GM19238 (cell line): ENCODE measurements at regions not wholly inside any gene's neighbourhood (a gene's known extent, or its start where the extent isn't known, plus 50 kb on each side); places are given as distances from the start of the nearest gene placed in this dataset.
"Not testable (repeated sequence)": the region's sequence is repeated elsewhere in the genome, so short reads cannot be mapped to it uniquely, and the experiment has no call there.

ENCODE experiments used
- DNase-seq: peaks from one replicate; pipeline ENCODE4 v3.0.0; 2011; ENCODE audit warnings: low spot score; ENCODE audit not compliant: insufficient read length

DNA sequence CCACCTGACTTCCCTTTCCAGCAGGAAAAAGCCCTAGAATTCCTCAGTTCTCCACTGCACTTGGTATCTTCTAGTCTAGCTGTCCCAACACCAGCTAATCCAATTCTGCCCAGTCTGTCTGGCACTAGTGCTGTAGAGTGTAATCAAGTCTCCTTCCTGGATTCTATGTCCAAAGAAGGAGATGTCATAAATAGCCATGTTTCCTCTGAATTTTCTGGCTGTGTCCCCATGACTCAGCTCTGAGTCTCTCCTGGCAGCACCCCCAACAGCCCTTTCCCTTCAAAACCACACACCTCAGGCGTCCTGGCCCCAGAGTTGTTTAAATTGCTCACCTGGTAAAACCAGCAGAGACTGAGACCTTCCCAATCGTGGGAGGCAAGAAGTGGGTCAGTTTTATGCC, 197.2 kb downstream of the GRXCR1 start:
- no peak for DNase-seq

DNA sequence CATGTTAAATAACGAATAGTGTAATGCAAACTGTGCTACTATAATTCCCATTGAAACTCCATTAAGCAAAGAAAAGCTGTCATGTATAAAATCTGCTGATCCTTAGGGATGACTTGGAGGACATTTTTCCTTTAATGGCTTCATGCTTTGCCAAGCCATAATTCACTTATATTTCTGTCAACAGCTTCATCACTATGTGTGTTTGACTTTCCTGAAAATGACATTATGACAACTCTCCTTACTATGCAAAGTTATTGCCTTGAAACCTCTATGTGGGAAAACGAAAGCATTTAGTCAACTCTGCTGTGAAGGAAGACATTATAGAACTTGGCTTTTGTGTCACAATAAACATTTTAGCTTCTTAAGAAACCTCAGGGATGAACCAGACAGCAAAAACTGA, 210.5 kb downstream of the GRXCR1 start:
- no peak for DNase-seq

DNA sequence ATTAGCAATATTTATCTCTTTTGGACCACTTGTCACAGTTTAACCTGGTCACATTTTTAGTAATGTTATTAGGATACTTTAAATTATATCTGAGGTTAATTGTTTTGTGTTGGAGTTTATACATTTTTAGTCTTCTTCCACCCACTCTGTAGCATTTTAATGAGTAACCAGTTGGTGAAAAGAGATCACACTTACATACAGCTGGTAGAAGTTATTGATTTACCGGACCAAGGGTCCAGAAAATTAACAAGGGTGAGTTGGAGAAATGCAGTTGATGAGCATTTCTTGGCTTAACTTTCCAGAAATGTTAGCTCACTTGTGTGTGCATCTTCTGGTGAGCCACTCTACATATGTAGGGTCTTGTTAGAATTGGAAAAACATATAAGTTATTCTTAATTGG, 219.6 kb downstream of the GRXCR1 start:
- no peak for DNase-seq

DNA sequence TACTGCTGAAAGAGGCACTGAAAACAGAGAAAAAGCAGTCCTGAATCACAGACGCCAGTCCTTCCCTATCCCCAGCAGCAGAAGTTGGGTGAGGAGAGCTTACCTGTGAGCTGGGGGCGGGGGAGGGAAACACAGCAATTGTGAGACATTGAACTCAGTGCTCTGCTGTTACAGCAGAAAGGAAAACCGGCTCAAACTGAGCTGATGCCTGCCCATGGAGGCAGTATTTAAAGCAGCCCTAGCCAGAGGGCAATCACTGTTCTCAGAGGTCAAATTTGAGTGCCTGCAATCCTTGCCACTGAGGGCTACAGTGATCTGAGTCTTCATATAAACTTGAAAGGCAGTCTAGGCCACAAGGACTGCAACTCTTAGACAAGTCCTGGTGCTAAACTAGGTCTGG, 220.7 kb downstream of the GRXCR1 start:
- DNase-seq = no peak

DNA sequence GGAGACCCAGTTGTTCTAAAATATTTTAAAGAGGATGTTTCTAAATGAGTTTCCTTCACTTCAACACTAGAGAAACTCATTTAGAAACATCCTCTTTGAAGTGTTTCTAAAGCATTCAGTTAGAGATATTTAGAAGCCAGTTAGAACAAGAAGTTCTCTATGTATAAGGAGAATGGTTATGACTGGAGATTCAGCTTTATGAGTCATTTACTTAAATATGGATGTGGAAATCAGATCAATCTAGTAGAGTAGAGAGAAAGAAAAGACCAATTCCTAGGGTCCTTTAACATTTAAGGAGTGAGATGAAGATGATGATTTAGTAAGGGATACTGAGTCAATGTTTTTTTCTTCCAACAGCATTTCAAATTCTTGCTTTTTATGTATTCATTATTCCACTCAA, 234.1 kb downstream of the GRXCR1 start:
- DNase-seq = no peak

DNA sequence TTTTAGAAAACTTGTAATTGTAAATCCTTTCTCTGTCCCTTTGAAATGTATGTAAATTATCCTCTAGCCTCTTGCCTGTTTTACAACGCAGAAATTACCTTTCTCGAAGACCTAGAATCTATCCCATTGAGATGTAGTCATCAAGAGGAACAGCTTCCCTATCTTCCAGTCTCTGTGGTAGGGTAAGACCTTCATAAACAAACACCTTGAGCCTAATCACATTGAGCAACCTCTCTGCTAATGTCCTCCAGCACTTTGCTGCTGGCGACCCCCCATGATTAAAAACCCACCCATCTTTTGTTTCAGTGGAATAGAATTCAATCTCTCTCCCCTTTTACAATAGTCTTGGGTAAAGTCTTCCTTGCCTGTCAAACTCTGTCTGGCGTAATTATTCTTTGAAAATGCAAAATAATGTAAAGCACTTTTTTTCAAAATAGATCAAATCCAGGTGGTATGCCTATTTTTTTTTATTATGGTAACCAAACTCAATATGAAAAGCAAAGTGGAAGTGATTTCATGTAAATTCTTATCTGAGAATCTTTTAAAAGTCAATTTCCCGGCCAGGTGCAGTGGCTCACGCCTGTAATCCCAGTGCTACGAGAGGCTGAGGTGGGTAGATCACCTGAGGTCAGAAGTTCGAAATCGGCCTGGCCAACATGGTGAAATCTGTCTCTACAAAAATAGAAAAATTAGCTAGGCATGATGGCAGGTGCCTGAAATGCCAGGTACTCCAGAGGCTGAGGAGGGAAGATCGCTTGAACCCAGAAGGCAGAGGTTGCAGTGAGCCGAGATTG, 237.9 kb downstream of the GRXCR1 start:
- no peak for DNase-seq

DNA sequence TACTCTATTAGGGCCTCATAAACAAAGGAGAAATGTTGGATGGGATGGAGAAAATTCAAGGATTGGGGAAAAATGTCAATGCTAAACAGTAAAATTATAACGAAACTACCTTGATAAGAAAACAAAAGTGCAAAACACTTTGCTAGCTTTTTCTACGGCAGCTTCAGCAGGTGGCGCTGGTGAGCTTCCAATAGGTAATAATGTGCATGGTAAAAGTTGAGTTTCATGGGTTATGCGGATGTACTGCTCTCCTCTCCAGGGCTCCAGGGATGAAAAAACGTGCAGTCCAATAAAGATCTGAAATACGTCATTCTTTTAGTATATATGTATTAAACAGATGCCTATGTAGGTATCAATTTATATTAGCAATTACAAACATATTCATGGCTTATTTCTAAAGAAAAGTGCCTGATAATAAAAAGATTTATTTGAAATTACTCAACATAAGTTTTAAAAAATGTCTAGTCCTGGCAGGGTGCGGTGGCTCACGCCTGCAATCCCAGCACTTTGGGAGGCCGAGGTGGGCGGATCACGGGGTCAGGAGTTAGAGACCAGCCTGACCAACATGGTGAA, 239.6 kb downstream of the GRXCR1 start:
- DNase-seq = peak; percentile 8

DNA sequence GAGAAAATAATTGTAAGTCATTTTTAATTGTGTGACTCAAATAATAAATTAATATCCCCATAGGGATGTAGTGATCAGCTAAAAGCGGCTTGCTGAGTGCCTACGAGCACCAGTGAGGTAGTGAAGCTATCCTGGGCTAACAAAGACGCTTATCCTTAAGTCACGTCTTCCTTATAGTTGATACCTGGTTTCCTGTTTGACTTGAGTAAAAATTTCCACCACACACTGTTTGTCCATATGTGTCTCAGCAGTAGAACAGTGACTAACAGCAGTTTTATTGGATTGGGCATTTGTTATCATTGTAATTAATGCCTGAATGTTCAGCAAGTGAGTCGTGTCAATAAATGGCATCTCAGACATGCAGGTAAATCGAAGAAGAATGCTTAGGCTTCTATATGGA, 241.1 kb downstream of the GRXCR1 start:
- DNase-seq = no peak

DNA sequence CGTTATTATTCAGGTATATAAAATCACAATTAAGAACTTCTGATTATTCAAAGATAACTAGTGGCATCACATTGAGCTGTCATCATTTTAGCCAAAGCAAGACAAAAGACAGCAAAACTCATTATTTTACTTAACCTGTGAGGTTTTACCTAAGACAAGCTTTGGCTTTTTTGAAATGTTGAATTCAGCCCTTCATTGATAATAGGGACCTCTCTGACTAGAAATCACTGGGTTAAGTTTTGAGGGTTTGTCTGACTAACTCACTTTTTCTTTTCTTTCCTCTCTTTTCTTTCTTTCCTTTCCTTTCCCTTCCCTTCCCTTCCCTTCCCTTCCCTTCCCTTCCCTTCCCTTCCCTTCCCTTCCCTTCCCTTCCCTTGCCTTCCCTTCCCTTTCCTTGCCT, 244.2 kb downstream of the GRXCR1 start:
- DNase-seq = no peak

DNA sequence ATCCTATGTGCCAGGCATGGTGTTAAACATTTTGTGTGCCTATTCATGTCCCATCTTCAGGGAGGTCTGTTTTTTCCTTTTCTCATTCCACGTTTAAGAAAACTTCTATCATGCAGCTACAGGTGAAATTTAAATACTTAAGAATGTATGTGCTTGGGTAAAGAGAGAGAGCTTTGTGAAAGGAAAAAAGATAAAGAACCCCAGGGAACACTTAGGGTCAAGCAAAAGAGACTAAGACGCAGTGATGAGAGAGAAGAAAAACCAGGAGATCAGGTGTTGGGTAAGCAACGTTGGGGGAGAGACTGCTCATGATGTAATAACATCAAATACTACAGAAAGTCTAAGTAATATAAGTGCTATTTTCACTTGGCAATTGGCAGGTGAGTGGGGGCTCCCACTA, 253.7 kb downstream of the GRXCR1 start:
- DNase-seq = no peak

DNA sequence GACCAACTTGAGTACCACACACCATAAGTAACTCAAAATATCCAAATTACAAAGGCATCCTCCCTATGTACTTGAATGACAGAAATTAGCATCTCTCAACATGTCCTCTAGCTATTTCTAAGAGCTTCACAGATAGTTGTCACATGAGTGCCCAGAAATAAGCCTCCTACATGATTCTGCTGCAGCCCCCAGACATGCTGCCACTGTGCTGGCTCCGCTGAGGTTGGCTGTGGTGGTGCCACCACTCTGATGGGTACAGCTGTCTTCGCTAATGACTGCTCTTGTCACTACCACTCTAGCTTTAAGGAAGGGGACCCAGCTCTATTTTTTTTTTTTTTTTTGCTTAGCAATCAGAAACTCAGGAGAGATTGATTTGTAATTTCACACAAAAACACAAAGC, 256.0 kb downstream of the GRXCR1 start:
- DNase-seq = no peak

DNA sequence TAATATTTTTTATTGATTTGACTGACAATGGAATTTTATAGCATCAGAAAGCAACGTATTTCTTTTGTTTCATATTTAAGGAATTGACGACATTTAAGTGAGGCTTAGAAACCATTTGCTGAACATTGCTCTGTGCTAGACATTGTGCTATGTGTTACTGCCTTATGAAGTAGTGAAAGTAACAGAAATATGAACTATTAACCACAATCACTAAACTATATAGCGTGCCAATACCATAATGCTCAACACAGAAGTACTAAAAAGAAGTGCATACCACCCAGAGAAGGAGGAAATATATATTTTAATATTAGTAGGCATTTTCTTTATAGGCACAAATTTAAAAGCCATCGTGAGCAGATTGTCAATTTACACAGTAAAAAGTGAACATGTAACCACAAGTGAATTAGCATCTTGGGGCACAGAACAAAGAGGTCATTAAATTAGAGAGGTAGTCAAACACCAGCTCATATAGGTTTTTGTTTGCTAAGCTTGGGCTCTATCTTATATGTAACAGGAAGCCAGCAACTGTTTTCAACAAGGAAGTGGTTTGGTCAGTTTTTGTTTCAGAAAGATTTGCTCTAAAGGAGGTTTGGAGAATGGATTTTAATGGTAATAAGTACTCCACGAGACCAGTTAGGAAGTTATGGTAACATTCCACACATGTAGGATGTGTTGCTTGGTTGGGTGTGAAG, 270.7 kb downstream of the GRXCR1 start:
- no peak for DNase-seq

DNA sequence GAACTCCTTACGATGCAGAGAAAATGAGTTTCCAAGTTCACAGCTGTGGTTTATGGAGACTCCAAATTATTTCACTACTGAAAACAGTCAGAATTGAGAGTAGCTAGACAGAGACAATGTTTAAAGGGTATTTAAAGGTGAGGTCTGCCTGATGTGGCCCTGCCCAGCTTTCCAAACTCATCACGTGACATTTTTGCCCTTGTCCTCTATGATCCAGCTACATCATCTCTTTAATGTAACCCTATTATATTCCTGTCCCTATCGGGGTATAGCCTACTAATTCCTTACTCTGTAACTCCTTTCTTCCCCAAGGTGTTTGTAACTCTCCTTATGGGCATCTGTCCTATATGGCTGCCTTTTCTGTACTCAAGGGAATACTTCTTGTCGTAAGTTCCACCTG, 297.2 kb downstream of the GRXCR1 start:
- DNase-seq = no peak

DNA sequence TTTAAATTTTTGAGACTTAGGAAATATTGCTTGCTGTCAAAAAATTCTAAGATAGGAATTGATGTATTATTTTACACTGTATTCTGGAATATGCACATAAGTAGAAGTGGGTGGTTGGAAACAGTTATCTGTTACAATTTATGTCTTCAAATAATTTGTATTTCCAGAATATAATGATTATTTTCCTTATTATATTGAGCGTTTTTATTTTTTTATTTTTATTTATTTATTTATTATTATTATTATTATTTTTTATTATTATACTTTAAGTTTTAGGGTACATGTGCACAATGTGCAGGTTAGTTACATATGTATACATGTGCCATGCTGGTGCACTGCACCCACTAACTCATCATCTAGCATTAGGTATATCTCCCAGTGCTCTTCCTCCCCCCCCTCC, 320.1 kb downstream of the GRXCR1 start:
- DNase-seq = not testable (repeated sequence)

DNA sequence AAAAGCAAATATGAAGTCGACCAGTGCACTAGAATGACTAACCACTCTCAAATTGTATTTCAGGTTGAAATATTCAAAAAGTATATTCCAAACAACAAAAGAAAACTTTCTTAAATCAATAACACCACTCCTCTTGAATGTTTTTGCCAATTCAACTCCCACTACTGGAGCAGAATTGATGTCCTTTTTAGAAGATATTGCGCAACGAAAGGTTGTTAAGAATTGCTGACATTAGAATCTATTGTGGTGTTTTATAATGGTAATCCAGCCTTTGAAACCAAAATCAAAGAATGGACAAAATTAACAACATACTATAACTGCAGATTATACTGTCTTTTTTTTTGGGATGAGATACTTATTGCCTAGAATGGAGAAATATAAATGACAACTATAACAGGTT, 331.3 kb downstream of the GRXCR1 start:
- DNase-seq = no peak

DNA sequence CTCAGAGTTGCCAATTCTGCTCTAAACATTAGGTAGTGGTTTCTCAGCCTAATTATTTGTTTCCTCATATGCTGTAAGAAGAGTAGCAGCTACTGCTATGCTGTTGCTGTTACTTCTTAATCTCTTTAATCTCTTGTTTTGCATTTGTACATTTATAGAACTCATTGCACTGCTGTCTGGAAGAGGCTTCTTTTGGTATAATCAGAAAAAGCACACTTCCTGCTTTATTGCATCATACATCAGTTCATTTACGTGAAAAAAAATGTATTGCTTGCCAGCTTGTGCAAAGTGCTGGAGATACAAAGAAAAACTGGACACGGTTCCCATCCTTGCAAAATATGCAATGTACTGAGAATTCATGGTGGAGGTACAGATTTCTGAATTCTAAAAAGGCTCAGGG, 332.0 kb downstream of the GRXCR1 start:
- no peak for DNase-seq

DNA sequence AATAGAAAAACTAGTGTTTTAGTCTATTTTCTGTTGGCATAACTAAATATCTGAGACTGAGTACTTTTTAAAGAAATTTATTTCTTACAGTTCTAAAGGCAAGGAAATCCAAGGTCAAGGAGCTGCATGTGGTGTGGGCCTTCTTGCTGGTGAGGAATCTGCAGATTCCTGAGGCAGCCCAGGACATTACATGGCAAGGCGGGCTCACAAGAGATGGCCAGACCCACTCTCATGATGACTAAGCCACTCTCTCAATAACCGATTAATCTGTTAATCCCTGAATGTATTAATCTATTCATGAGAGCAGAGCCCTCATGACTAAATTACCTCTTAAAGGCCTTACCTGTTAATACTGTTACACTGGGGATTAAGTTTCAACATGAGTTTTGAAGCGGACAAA, 340.8 kb downstream of the GRXCR1 start:
- DNase-seq = no peak

DNA sequence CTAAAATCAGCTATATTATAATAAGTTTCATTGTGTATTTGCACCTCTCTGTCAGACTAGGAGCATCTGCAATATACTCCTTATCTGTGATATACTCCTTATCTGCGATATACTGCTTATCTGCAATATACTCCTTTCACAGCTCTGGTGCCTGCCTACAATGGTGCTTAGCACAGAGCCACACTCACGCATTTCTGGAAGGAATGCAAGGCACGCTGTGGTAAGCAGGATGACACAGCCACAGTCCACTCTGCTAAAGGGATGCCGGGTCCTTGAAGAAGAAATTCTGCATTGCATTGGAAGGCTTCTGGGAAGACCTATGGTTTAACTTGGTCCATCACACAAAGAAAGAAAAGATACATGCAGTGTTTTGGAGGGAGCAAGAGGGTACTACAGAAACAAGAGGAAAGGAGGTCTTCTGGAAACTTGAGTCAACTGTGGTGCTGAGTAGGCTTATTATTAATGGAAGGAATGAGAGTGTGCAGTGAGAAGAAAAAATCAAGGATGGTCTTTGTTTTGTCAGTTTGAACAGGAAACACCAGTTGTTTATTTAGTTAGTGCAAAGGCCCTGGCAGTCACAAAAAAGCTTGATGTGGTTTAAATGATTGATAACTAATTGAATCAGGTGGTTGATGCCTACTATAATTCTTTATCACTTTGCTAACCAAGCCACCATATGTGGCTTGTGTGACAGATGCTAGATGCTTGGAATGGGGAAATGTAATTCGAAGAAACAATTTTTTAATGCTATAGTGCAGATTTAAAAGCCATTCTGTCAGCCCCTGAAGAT, 342.3 kb downstream of the GRXCR1 start:
- no peak for DNase-seq

DNA sequence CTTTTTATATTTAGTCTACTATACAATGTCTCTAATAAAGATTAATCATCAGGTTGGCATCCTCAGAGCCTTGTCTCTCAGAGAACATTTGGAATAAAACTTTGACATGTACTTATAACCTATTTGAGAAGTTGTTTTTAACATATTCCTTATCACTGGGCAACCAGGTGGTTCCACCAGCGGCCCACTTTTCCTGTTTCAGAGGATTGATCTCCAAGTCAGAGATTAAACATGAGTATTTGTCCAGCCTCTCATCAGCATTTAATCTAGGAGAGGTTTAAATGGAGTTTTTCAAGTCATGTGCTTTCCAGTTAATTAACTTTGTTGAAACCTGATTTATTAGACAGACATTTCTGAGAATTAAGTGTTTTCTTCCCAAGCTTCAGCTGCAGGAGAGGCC, 345.5 kb downstream of the GRXCR1 start:
- no peak for DNase-seq

DNA sequence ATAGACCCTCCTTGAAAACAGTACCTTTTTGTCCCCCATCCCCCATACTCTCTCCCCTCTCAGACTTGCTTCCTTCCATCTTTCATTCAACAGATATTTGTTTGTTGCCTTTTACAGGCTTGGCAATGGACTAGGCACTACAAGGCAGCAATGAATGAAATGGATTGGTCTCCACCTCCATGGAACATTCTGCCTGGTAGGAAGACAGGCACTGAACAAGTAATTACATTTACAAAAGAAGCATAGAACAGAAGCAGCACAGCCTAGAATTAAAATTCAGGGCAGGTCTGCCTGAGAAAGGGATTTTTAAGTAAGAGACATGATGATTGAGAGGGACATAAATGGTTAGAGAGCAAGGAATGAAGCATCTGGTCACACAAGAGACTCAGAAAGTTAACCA, 346.1 kb downstream of the GRXCR1 start:
- no peak for DNase-seq

DNA sequence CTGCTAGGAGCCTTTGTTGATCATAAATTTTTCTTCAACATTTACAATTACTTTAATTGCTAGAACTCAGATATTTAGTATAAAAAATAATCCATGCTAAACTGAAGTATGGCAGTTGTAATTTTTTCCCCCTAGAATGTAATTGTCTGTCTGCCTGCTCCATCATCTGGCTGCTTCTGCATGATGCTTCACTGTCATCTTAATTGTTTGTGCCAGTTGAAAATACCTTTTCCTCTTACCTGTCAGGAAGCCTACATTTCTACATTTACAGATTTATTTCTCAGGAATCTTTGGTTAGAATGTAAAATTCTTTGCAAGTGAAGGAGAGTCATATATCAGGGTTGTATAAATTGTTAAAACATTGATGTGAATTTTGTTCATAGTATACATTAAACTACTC, 348.6 kb downstream of the GRXCR1 start:
- DNase-seq = no peak

DNA sequence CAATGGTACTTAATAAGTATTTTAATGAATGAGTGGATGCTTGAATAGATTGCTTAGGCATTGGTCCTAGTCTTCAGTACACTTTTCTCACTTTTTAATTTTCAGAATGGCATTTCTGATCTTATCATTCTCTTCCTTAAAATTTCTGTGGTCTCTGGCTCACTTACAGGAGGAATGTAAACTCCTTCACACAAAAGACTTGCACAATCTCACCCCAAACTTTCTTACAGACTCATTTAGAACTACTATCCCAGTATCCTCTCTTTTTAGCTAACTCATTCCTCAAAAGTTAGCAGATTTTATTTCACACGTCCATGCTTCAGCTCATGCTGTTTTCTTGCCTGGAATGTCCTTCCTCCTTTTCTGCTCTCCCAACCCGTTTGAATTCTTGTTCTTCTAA, 350.1 kb downstream of the GRXCR1 start:
- DNase-seq = no peak
